Upper lobe of left lung (tissue), 4 donors: ENCODE measurements at regions not wholly inside any gene's neighbourhood (a gene's known extent, or its start where the extent isn't known, plus 50 kb on each side); places are given as distances from the start of the nearest gene placed in this dataset.

Experiments used
- POLR2A ChIP-seq, 4 donors: fragments of 450-650 bp; IDR thresholded peaks; one replicate each; pipeline ENCODE4 v1.5.1; 2016 to 2017; ENCODE audit warnings: antibody characterized with exemption in 4 of 4, mild to moderate bottlenecking in 2 of 4
- TF ChIP-seq, protein P1 (sequence below), 6 experiments: fragments of 450-650 bp in 4 of 6; fragments of 200-600 bp in 2 of 6; sonication (generic) in 2 of 6; IDR thresholded peaks; one replicate each; pipeline ENCODE4 v1.5.1; 2016 to 2019; ENCODE audit warnings: antibody characterized with exemption in 6 of 6

DNA sequence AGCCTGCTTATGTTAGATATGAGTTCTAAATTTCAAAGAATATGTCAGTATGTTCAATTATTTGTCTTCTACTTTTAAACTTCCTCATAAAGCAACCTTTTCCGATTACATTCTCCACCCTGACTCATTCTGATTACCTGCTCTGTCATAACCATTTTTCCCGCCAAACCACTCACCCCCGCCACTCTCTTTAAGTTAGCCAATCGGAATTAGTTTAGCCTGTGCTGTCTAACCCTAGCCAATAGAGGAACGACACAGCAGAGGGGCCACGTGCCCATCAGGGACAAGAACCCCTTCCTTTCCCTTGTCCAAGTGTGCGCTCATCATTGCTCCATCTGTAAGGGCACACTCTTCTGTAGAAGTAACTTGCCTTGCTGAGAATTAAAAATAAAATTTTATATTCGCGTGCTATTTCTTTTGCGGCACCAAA lies 91.4 kb downstream of the CCDC71L start:
- TF ChIP-seq, protein P1, sequence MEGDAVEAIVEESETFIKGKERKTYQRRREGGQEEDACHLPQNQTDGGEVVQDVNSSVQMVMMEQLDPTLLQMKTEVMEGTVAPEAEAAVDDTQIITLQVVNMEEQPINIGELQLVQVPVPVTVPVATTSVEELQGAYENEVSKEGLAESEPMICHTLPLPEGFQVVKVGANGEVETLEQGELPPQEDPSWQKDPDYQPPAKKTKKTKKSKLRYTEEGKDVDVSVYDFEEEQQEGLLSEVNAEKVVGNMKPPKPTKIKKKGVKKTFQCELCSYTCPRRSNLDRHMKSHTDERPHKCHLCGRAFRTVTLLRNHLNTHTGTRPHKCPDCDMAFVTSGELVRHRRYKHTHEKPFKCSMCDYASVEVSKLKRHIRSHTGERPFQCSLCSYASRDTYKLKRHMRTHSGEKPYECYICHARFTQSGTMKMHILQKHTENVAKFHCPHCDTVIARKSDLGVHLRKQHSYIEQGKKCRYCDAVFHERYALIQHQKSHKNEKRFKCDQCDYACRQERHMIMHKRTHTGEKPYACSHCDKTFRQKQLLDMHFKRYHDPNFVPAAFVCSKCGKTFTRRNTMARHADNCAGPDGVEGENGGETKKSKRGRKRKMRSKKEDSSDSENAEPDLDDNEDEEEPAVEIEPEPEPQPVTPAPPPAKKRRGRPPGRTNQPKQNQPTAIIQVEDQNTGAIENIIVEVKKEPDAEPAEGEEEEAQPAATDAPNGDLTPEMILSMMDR (IDR thresholded peaks at IDR 0.05), result no peak
- TF ChIP-seq POLR2A (IDR thresholded peaks at IDR 0.05), result no peak
